ENCODE measurements at regions not wholly inside any gene's neighbourhood (a gene's known extent, or its start where the extent isn't known, plus 50 kb on each side); places are given as distances from the start of the nearest gene placed in this dataset.

DNA sequence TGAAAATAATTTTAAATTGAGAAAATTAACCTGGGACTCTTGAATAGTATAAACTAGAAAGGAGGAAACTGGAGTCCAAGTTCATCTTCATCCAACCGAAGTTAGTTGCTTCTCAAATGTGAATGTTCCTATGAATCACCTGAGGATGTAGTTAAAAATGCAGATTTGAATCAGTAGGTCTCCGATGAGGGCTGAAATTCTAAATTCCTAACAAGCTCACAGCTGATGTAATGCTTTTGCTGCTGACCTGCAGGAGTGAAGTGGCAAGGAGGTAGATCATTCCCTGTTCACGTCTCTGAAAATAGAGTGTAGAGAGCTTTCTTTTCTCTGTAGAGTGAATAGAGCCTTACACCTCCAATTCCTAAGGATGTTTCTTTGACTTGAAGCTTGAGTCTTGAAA is 685.5 kb downstream of the CPS1 start:
- no peak for DNase-seq

DNA sequence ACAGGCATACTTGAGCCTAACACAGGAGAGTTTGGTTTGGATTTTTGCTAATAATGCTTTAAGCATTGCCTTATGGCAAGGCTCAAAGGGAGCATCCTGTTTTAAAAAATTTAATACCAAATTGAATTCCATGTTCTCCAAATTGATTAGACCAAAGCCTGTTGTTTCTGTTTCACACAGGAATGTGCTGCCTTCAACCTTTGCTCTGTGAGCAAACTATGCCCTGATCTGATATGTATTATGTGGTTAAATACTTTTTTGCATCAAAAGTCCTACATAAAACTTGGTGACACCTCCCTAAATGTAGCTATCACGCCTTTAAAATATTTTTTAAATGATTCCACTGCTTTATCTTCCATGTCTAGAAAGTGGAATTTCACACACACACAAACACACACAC is 691.4 kb downstream of the CPS1 start:
- no peak for DNase-seq

DNA sequence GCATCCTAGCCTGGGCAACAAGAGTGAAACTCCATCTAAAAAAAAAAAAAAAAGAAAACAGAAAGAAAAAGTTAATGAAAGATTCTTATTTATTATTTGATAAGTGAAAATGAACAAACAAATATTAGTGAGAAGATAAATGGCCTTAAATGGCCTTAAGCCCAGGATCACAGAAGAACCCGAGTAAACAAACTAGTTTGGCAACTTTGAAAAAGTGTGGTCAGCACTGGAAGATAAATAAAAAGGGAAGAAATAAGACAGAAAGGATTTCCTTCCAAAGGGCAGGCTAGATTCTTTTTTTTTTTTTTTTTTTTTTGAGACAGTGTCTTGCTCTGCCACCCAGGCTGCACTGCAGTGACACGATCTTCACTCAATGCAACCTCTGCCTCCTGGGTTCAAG is 692.4 kb downstream of the CPS1 start:
- DNase-seq: no peak

DNA sequence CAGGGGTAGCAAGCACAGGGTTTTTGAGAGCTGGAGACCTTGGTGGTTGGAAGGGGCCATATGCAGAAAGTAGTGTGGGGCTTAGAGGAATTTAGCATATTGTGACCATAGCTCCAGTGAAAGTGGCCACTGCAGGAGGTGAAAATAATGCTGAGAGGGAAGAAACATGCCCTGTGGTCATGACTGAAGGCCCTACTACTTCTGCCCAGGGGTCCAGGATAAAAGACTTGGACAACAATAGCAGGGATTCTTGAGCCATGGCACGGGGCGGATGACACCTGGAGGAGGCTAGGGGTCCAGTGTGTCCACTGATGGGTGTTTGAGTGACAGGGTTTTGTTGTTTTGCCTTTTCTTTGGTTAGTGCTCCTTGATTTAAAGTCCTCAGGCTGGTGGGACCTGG is 694.6 kb downstream of the CPS1 start:
- no peak for DNase-seq

DNA sequence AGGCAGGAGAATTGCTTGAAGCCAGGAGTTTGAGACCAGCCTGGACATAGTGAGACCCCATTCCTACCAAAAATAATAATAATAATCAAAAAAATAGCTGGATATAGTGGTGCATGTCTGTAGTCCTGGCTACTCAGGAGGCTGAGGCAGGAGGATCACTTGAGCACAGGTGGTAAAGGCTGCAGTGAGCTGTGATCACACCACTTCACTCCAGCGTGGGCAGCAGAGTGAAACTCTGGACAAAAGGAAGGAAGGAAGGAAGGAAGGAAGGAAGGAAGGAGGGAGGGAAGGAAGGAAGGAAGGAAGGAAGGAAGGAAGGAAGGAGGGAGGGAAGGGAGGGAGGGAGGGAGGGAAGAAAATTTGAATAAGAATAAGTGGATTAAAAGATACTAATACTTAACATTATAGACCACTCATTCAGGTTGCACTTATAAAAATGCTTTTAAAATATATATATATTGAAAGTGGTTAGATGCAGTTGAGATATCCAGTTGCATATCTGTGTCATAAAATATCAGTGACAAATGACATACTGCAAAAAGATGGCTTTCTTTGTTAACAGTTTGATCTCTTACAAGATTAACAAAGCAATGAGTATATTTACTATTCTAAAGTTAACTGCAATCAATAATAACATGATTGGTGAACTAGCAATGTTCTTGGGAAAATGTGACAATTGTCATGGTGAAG is 702.4 kb downstream of the CPS1 start:
- DNase-seq: no peak

DNA sequence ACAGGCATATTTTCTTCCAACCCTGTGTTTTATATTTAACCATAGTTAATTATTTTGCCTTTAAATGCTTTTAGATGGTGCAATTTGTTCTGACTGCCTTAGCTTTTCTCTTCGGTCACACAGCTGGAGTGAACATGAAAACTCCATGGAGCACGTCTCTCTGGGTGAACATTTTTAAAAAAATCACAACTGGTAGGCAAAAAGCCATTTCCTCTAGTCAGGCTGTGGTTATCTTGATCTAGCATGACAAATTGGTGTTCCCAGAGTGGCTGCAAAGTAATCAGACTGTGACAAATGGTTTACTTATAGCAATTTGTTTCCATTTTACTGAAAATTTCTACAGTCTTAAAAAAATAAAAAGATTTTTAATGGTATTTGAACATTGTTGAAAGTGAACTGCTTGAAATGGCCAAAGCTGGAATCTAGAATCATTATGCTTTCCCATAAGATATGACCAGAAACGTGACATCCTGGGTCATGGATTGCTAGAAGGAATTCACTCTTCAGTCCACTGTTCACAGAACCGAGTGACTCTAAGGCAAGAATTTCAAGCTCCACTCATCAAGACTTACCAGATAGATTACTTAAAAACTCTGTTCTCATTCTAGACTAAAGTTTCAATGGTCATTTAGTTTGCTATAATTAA is 703.6 kb downstream of the CPS1 start:
- DNase-seq: no peak

DNA sequence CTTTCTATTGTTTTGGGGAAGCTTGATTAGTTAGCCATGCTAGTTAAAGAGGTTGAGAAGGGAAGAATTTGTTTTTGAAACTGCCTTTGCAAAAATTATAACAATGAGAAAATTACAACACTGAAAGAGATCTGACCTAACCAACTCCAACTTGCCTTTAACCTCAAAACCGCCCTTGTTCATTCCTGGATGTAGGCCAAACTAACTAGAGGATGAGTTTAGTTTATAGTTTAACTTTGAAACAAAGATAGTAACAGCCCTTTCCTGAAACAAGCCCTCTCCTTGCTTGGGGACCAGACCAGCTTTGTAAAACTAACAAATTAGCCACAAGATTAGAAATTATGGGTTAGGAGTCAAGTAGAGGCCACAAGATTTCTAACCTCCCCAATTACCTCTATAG is 713.9 kb downstream of the CPS1 start:
- DNase-seq: no peak

DNA sequence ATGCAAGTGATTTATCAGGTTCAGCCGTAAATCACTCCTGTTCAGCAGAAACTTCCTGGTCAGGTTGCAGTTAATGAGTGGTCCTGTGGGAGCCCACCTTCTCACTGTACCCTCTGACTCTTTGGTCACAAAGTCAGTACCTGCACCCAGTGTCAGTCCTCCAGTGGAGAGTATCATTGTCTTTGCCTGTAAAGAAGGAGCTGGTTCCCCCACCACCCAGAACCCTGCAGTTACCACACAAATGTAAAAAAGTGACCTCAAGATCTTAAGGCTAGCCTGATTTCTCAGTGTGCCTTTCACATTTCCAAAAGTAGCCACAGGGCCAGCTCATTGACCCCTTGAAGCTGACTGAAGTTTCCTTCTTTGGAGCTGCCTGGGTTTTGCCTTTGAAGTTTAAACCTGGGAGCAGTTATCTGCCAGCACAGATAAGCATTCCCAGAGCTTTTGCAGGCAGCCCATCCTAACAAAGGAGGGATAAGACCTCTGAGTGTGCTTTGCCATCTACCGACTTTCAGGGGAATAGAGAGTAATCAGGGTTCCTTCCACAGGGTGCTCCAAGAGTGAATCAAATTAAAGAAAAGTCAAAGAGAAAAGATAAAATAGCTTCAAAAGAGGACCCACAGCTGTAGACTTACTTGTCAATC is 725.2 kb downstream of the CPS1 start:
- no peak for DNase-seq

DNA sequence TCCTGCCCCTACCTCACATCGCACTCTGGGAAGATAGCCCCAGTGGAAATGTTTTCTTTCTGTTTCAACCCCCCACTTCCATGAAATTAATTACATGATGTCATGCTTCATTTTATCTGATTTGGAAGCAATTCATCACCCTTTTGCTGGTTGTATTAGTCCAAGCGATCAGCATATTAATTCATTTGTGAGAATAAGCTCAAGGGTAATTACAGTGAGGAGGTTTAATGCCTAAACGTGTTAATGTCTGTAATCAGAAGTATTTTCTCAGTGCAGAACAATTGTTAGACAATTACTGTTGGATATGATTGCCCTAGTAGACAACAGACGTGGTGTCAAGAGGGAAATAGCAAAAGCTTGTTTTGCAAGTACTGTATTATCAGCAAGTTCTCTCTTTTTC is 746.3 kb downstream of the CPS1 start:
- DNase-seq: no peak

DNA sequence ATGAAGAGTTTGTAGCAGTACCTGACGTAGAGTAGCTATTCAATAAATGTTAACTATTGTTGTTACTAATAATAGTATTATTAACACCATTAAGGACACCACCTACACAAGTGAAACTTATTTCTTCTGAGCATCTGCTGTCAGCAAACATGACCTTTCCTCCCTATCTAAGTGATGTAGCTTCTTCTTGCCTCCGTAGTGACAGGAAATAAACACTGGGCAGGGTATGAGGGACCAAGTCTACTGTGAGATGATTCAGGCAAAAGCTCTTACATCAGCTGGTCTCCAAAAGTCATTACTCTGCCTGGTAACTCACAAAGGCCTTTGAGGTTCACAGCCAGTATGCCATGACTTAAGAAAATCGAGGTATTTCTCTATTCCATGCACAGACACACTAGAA is 750.5 kb downstream of the CPS1 start:
- no peak for DNase-seq
